SH-SY5Y (cell line): ENCODE measurements at regions not wholly inside any gene's neighbourhood (a gene's known extent, or its start where the extent isn't known, plus 50 kb on each side); places are given as distances from the start of the nearest gene placed in this dataset.

Experiments used
- GATA2 ChIP-seq: IDR thresholded peaks from 2 replicates; pipeline ENCODE4 v1.6.1; 2011; ENCODE audit warnings: mild to moderate bottlenecking, low read depth, low read length
- GATA3 ChIP-seq: IDR thresholded peaks from 2 replicates; pipeline ENCODE4 v1.6.1; 2011; ENCODE audit warnings: low read depth, mild to moderate bottlenecking, low read length, moderate library complexity

DNA sequence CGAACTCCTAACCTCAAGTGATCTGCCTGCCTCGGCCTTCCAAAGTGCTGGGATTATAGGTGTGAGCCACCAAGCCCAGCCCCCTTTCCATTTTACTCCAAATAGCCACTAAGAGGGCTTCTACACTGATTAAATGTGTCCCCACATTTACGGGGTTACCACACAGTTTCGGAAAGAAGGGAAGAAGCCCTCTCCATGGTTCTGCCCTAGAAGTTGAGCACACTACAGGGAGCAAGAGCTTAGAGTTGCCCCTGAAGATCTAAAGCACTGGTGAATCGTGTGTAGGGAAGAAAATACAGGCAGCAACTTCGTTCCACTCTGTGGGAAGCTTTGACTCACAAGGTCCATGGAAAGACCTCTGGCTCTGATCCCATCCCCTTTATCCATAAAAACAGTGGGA lies 133.0 kb upstream of the PRKCQ start:
- no peak for TF ChIP-seq GATA3
- no peak for TF ChIP-seq GATA2
